Epithelial cell of proximal tubule (primary cell): ENCODE measurements at regions not wholly inside any gene's neighbourhood (a gene's known extent, or its start where the extent isn't known, plus 50 kb on each side); places are given as distances from the start of the nearest gene placed in this dataset.

ENCODE experiments used
- DNase-seq: peaks from one replicate; pipeline ENCODE4 v3.0.0-alpha.2; 2011; ENCODE audit warnings: low read depth
- H3K4me3 ChIP-seq: 2 replicates; pipeline ENCODE4 v1.5.1; 2011; ENCODE audit warnings: low read depth, mild to moderate bottlenecking, low read length
- TF ChIP-seq, protein P1 (sequence below): conservative IDR thresholded peaks from 2 replicates; pipeline ENCODE4 v1.5.1; 2012; ENCODE audit warnings: low read depth, mild to moderate bottlenecking, low read length

- TF ChIP-seq, protein P1, sequence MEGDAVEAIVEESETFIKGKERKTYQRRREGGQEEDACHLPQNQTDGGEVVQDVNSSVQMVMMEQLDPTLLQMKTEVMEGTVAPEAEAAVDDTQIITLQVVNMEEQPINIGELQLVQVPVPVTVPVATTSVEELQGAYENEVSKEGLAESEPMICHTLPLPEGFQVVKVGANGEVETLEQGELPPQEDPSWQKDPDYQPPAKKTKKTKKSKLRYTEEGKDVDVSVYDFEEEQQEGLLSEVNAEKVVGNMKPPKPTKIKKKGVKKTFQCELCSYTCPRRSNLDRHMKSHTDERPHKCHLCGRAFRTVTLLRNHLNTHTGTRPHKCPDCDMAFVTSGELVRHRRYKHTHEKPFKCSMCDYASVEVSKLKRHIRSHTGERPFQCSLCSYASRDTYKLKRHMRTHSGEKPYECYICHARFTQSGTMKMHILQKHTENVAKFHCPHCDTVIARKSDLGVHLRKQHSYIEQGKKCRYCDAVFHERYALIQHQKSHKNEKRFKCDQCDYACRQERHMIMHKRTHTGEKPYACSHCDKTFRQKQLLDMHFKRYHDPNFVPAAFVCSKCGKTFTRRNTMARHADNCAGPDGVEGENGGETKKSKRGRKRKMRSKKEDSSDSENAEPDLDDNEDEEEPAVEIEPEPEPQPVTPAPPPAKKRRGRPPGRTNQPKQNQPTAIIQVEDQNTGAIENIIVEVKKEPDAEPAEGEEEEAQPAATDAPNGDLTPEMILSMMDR, result no peak
- DNase-seq, result peak; percentile 29
- H3K4me3 ChIP-seq, result no peak overlapping the region
Observed at GRCh38 chr14:51479584-51480325, 172.0 kb upstream of the FRMD6 start.

DNA sequence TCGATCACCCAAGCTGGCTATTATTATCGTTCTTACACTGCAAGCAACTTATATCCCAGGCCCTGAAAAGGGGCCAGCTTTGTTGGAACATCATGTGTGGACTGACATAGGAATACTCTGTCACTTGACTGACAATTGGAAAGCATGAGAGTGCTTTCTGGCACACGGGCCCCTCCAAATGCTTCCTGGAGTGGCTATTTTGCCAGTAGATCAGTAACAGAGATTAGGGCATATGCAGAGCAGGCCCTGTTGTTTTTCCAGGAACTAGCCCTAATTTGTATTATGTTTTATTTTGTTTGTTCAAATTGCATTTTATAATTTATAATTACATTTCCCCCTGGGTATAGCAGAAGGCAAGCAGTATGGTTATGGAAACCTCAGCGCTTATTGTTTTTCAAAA lies 170.1 kb upstream of the FRMD6 start:
- no peak overlapping the region for H3K4me3 ChIP-seq
- no peak for DNase-seq
- TF ChIP-seq, protein P1, result no peak

DNA sequence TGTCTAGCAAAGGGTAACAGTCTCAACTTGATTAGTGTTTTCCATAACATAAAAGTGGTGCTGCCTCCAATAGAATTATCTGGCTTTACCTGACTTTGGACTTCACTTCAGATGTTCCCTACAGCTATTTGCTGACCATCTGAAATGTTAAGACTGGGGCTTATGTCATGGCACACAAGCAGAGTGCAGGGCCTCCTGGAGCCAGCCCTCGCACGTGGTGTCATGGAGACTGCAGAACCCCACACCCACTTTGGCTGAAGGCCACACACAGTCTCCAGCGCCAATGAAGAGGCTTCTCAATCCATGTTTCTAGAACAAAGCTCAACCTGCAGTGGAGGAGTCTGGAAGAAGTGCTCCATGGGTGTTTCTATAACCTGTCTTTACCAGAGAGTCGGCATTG lies 169.6 kb upstream of the FRMD6 start:
- TF ChIP-seq, protein P1, result no peak
- no peak for DNase-seq
- no peak overlapping the region for H3K4me3 ChIP-seq

- no peak overlapping the region for H3K4me3 ChIP-seq
- TF ChIP-seq, protein P1, result no peak
- no peak for DNase-seq
Observed at GRCh38 chr14:51484485-51484884, 167.2 kb upstream of the FRMD6 start.

- H3K4me3 ChIP-seq, result no peak overlapping the region
- TF ChIP-seq, protein P1, result no peak
- no peak for DNase-seq
Observed at GRCh38 chr14:51485733-51486132, 166.0 kb upstream of the FRMD6 start.

GRCh38 chr14:51487848-51488247 lies 163.9 kb upstream of the FRMD6 start:
- DNase-seq, result no peak
- TF ChIP-seq, protein P1, result no peak
- H3K4me3 ChIP-seq, result no peak overlapping the region
